ENCODE measurements at regions not wholly inside any gene's neighbourhood (a gene's known extent, or its start where the extent isn't known, plus 50 kb on each side); places are given as distances from the start of the nearest gene placed in this dataset.

GRCh38 chr2:152861349-152861942, 143.0 kb downstream of the ARL6IP6 start:
- peaks cover 2% of the 10 kb centered on the region for H3K27me3 Mint-ChIP-seq
- ChIA-PET POLR2A (interaction anchor here (0.6 kb wide), 1 partner anchor 513 kb away, joined by 3 read pairs; no protein-coding TSS in a partner anchor), CTCF (interaction anchor here (0.6 to 2.4 kb wide), 21 partner anchors 9 to 660 kb away, joined by 3 to 10 read pairs (median 4); no protein-coding TSS in a partner anchor)
- no peaks in the 10 kb centered on the region for H3K36me3 Mint-ChIP-seq (ENCODE audit: low read depth)
- peak; percentile 64 for TF ChIP-seq CTCF (IDR thresholded peaks at IDR 0.05)
- no peak overlapping the region for H3K4me3 Mint-ChIP-seq
- peaks cover 29% of the 10 kb centered on the region for H3K9me3 Mint-ChIP-seq
- H3K27ac Mint-ChIP-seq: no peak overlapping the region
- ATAC-seq (no peak), DNase-seq (peak; percentile 41)
- H3K4me1 Mint-ChIP-seq (ENCODE audit: low read depth): no peaks in the 10 kb centered on the region
- intact Hi-C loops (cut with micrococcal nuclease): no loop called here

DNA sequence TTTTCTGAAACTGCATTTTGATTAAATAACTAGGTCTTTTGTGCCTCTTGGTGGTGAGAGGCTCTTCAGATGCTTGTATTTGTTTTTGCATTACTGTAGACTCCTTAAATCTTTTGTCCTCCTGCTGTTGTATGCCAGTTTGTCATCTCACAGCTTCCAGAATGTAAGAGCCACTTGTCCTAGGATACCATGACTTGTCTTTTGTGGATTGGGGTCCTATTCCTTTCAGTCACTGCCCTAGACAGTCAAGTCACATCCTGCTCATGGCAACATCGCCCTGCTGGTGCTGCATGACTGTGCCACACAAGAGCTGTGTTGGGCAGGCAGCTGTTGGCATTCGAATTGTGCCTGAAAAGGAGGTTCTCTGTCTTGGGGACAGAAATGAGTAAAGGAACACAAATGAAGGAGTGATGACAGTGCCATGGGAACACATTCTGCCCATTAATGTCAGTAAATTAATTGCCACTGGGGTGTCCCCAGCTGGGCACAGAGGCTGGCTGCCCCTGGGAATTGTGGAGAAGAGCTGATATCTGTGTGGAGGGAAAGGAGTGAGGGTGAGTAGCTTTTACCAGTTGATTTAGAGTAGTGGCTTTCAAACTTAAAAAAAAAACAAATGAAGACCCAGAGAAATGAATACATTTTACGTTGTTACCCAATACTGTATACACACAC, 140.3 kb downstream of the ARL6IP6 start:
- H3K4me1 Mint-ChIP-seq (ENCODE audit: low read depth): no peaks in the 10 kb centered on the region
- H3K27ac Mint-ChIP-seq: no peak overlapping the region
- DNase-seq: no peak
- no peak for ATAC-seq
- peaks cover 21% of the 10 kb centered on the region for H3K9me3 Mint-ChIP-seq
- intact Hi-C loops (cut with micrococcal nuclease): no loop called here
- CTCF ChIA-PET: interaction anchor here (1.0 to 1.2 kb wide), 3 partner anchors 19 to 620 kb away, joined by 3 read pairs; no protein-coding TSS in a partner anchor
- TF ChIP-seq CTCF (IDR thresholded peaks at IDR 0.05): no peak
- H3K27me3 Mint-ChIP-seq: peaks cover 2% of the 10 kb centered on the region
- H3K4me3 Mint-ChIP-seq: no peak overlapping the region
- POLR2A ChIA-PET: no interaction called here
- H3K36me3 Mint-ChIP-seq (ENCODE audit: low read depth): no peaks in the 10 kb centered on the region

- H3K9me3 Mint-ChIP-seq: no peaks in the 10 kb centered on the region
- DNase-seq (no peak), ATAC-seq (no peak)
- no peak overlapping the region for H3K27ac Mint-ChIP-seq
- intact Hi-C loops (cut with micrococcal nuclease): no loop called here
- ChIA-PET CTCF (interaction anchor here (0.7 kb wide), 1 partner anchor 673 kb away, joined by 3 read pairs; no protein-coding TSS in a partner anchor), POLR2A (no interaction called here)
- H3K4me1 Mint-ChIP-seq (ENCODE audit: low read depth): no peaks in the 10 kb centered on the region
- H3K4me3 Mint-ChIP-seq: no peak overlapping the region
- TF ChIP-seq CTCF (IDR thresholded peaks at IDR 0.05): no peak
- peaks cover 6% of the 10 kb centered on the region for H3K27me3 Mint-ChIP-seq
- no peaks in the 10 kb centered on the region for H3K36me3 Mint-ChIP-seq (ENCODE audit: low read depth)
Observed at GRCh38 chr2:152846697-152847470, 128.5 kb downstream of the ARL6IP6 start.

GRCh38 chr2:152835674-152836073, 117.3 kb downstream of the ARL6IP6 start:
- CTCF ChIA-PET: no interaction called here
- H3K27me3 Mint-ChIP-seq: peaks cover 9% of the 10 kb centered on the region
- no peaks in the 10 kb centered on the region for H3K4me1 Mint-ChIP-seq (ENCODE audit: low read depth)
- H3K27ac Mint-ChIP-seq: no peak overlapping the region
- TF ChIP-seq CTCF (IDR thresholded peaks at IDR 0.05): no peak
- intact Hi-C loops (cut with micrococcal nuclease): no loop called here
- POLR2A ChIA-PET: no interaction called here
- no peaks in the 10 kb centered on the region for H3K36me3 Mint-ChIP-seq (ENCODE audit: low read depth)
- ATAC-seq (no peak), DNase-seq (no peak)
- peaks cover 1% of the 10 kb centered on the region for H3K9me3 Mint-ChIP-seq
- H3K4me3 Mint-ChIP-seq: no peak overlapping the region
